Testis (tissue), 2 donors: ENCODE measurements at regions not wholly inside any gene's neighbourhood (a gene's known extent, or its start where the extent isn't known, plus 50 kb on each side); places are given as distances from the start of the nearest gene placed in this dataset.

ENCODE experiments used
- POLR2A ChIP-seq: fragments of 450-650 bp; IDR thresholded peaks from one replicate; pipeline ENCODE4 v1.6.1; 2017; ENCODE audit warnings: antibody characterized with exemption, mild to moderate bottlenecking, moderate library complexity
- TF ChIP-seq, protein P1 (sequence below), 3 experiments: fragments of 450-650 bp in 2 of 3; fragments of 200-600 bp in 1 of 3; sonication (generic) in 1 of 3; IDR thresholded peaks; one replicate each; pipeline ENCODE4 v1.5.1; 2016 to 2019; ENCODE audit warnings: antibody characterized with exemption in 3 of 3, mild to moderate bottlenecking in 2 of 3, moderate library complexity in 1 of 3

DNA sequence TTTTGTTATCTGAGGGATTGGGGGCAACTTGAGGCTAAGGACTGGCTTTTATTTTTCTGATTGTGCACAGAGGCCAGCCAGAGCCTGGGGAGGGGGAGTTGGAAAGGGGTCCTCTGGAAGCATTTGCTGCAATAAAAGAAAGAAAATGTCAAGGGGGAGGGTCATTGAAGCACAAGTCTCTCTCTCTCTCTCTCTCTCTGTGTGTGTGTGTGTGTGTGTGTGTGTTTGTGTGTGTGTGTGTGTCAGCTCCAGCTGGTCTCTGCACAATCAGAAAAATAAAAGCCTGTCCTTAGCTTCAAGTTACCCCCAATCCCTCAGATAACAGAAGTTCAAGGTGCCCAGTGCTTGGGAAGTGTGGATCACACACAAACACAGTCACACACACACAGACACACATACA, 52.1 kb upstream of the CCDC174 start:
- TF ChIP-seq, protein P1, sequence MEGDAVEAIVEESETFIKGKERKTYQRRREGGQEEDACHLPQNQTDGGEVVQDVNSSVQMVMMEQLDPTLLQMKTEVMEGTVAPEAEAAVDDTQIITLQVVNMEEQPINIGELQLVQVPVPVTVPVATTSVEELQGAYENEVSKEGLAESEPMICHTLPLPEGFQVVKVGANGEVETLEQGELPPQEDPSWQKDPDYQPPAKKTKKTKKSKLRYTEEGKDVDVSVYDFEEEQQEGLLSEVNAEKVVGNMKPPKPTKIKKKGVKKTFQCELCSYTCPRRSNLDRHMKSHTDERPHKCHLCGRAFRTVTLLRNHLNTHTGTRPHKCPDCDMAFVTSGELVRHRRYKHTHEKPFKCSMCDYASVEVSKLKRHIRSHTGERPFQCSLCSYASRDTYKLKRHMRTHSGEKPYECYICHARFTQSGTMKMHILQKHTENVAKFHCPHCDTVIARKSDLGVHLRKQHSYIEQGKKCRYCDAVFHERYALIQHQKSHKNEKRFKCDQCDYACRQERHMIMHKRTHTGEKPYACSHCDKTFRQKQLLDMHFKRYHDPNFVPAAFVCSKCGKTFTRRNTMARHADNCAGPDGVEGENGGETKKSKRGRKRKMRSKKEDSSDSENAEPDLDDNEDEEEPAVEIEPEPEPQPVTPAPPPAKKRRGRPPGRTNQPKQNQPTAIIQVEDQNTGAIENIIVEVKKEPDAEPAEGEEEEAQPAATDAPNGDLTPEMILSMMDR (IDR thresholded peaks at IDR 0.05), result no peak
- no peak for TF ChIP-seq POLR2A
